ENCODE measurements at regions not wholly inside any gene's neighbourhood (a gene's known extent, or its start where the extent isn't known, plus 50 kb on each side); places are given as distances from the start of the nearest gene placed in this dataset.

GRCh38 chr4:178471994-178472393 is 1029.8 kb upstream of the AGA start:
- TF ChIP-seq CTCF (CRISPR knock-in tag; IDR thresholded peaks at IDR 0.05) (no peak), NFYB (CRISPR knock-in tag; IDR thresholded peaks at IDR 0.05) (no peak), REST (IDR thresholded peaks at IDR 0.05; ENCODE audit: borderline replicate concordance in 1 of 2, low read depth in 1 of 2, low read length in 2 of 2) (no peak), JUN (CRISPR knock-in tag; IDR thresholded peaks at IDR 0.05) (no peak), CREM (IDR thresholded peaks at IDR 0.05) (no peak), CREM (CRISPR knock-in tag; IDR thresholded peaks at IDR 0.05) (no peak), TAF1 (CRISPR knock-in tag; IDR thresholded peaks at IDR 0.05) (no peak), MEIS2 (CRISPR knock-in tag; IDR thresholded peaks at IDR 0.05) (no peak)
- TF ChIP-seq, protein P1, sequence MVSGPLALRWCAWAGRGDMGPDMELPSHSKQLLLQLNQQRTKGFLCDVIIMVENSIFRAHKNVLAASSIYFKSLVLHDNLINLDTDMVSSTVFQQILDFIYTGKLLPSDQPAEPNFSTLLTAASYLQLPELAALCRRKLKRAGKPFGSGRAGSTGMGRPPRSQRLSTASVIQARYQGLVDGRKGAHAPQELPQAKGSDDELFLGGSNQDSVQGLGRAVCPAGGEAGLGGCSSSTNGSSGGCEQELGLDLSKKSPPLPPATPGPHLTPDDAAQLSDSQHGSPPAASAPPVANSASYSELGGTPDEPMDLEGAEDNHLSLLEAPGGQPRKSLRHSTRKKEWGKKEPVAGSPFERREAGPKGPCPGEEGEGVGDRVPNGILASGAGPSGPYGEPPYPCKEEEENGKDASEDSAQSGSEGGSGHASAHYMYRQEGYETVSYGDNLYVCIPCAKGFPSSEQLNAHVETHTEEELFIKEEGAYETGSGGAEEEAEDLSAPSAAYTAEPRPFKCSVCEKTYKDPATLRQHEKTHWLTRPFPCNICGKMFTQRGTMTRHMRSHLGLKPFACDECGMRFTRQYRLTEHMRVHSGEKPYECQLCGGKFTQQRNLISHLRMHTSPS (CRISPR knock-in tag; IDR thresholded peaks at IDR 0.05; ENCODE audit: low read depth) = no peak
- TF ChIP-seq, protein P2, sequence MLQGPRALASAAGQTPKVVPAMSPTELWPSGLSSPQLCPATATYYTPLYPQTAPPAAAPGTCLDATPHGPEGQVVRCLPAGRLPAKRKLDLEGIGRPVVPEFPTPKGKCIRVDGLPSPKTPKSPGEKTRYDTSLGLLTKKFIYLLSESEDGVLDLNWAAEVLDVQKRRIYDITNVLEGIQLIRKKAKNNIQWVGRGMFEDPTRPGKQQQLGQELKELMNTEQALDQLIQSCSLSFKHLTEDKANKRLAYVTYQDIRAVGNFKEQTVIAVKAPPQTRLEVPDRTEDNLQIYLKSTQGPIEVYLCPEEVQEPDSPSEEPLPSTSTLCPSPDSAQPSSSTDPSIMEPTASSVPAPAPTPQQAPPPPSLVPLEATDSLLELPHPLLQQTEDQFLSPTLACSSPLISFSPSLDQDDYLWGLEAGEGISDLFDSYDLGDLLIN (CRISPR knock-in tag; IDR thresholded peaks at IDR 0.05; ENCODE audit: borderline replicate concordance) = no peak
- TF ChIP-seq, protein P3, sequence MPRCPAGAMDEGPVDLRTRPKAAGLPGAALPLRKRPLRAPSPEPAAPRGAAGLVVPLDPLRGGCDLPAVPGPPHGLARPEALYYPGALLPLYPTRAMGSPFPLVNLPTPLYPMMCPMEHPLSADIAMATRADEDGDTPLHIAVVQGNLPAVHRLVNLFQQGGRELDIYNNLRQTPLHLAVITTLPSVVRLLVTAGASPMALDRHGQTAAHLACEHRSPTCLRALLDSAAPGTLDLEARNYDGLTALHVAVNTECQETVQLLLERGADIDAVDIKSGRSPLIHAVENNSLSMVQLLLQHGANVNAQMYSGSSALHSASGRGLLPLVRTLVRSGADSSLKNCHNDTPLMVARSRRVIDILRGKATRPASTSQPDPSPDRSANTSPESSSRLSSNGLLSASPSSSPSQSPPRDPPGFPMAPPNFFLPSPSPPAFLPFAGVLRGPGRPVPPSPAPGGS (CRISPR knock-in tag; IDR thresholded peaks at IDR 0.05) = no peak

Measured in HepG2 (cell line).